GM03348 (cell line): ENCODE measurements at regions not wholly inside any gene's neighbourhood (a gene's known extent, or its start where the extent isn't known, plus 50 kb on each side); places are given as distances from the start of the nearest gene placed in this dataset.
"Not testable (repeated sequence)": the region's sequence is repeated elsewhere in the genome, so short reads cannot be mapped to it uniquely, and the experiment has no call there.

Experiments used
- DNase-seq: peaks from one replicate; pipeline ENCODE4 v3.0.0; 2012; ENCODE audit warnings: low spot score

- peak; percentile 53 for DNase-seq
These were observed 126.5 kb downstream of the RASSF10 start for GRCh38 chr11:13135385-13136271.

GRCh38 chr11:13136272-13136596, 127.1 kb downstream of the RASSF10 start:
- no peak for DNase-seq

GRCh38 chr11:13137844-13138301, 128.8 kb downstream of the RASSF10 start:
- DNase-seq, result no peak

- DNase-seq, result not testable (repeated sequence)
These were observed 130.0 kb downstream of the RASSF10 start for GRCh38 chr11:13139085-13139484.

GRCh38 chr11:13140028-13140870, 131.1 kb downstream of the RASSF10 start:
- peak; percentile 29 for DNase-seq

- DNase-seq, result no peak
These were observed 131.9 kb downstream of the RASSF10 start for GRCh38 chr11:13140873-13141655.

- DNase-seq, result no peak
These were observed 132.9 kb downstream of the RASSF10 start for GRCh38 chr11:13141731-13142709.

- no peak for DNase-seq
These were observed 133.9 kb upstream of the BMAL1 start for GRCh38 chr11:13143486-13144297.

- no peak for DNase-seq
These were observed 132.1 kb upstream of the BMAL1 start for GRCh38 chr11:13145461-13145860.

GRCh38 chr11:13149991-13150390, 127.6 kb upstream of the BMAL1 start:
- DNase-seq, result no peak

- DNase-seq, result no peak
These were observed 127.1 kb upstream of the BMAL1 start for GRCh38 chr11:13150487-13150886.

- no peak for DNase-seq
These were observed 125.3 kb upstream of the BMAL1 start for GRCh38 chr11:13152264-13152663.

- peak; percentile 58 for DNase-seq
These were observed 124.7 kb upstream of the BMAL1 start for GRCh38 chr11:13152736-13153541.

GRCh38 chr11:13154374-13154773, 123.2 kb upstream of the BMAL1 start:
- not testable (repeated sequence) for DNase-seq

- no peak for DNase-seq
These were observed 117.2 kb upstream of the BMAL1 start for GRCh38 chr11:13160346-13160745.

GRCh38 chr11:13160806-13161205, 116.8 kb upstream of the BMAL1 start:
- DNase-seq, result no peak

- DNase-seq, result no peak
These were observed 114.4 kb upstream of the BMAL1 start for GRCh38 chr11:13163158-13163557.

GRCh38 chr11:13166036-13166435, 111.6 kb upstream of the BMAL1 start:
- DNase-seq, result peak; percentile 9

- no peak for DNase-seq
These were observed 109.3 kb upstream of the BMAL1 start for GRCh38 chr11:13168271-13168670.
